Body of pancreas (tissue), 4 donors: ENCODE measurements at regions not wholly inside any gene's neighbourhood (a gene's known extent, or its start where the extent isn't known, plus 50 kb on each side); places are given as distances from the start of the nearest gene placed in this dataset.

Experiments
- POLR2A ChIP-seq, 3 donors: fragments of 450-650 bp; IDR thresholded peaks; one replicate each; pipeline ENCODE4 v1.6.1; 2016; ENCODE audit warnings: antibody characterized with exemption in 3 of 3, mild to moderate bottlenecking in 2 of 3
- TF ChIP-seq, protein P1 (sequence below), 7 experiments: fragments of 450-650 bp in 4 of 7; fragments of 200-600 bp in 3 of 7; sonication (generic) in 3 of 7; IDR thresholded peaks; one replicate each; pipeline ENCODE4 v1.5.1; 2016 to 2019; ENCODE audit warnings: antibody characterized with exemption in 7 of 7

DNA sequence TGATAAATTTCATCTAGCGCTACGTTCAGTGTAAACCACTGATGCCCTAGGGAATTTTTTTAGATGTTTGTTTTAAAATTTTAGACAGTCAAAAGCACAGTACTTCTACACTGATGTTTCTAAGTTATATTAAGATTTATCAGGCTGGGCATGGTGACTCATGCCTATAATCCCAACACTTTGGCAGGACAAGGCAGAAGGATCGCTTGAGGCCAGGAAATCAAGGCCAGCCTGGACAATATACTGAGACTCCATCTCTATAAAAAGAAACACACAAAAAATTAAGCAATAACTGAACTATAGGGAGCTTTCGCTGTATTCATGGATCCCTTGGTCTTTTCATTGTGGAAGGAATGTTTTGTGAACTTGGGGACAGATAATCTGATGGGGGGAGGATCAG lies 50.6 kb upstream of the MAPRE2 start:
- no peak for TF ChIP-seq POLR2A (IDR thresholded peaks at IDR 0.05)
- TF ChIP-seq, protein P1, sequence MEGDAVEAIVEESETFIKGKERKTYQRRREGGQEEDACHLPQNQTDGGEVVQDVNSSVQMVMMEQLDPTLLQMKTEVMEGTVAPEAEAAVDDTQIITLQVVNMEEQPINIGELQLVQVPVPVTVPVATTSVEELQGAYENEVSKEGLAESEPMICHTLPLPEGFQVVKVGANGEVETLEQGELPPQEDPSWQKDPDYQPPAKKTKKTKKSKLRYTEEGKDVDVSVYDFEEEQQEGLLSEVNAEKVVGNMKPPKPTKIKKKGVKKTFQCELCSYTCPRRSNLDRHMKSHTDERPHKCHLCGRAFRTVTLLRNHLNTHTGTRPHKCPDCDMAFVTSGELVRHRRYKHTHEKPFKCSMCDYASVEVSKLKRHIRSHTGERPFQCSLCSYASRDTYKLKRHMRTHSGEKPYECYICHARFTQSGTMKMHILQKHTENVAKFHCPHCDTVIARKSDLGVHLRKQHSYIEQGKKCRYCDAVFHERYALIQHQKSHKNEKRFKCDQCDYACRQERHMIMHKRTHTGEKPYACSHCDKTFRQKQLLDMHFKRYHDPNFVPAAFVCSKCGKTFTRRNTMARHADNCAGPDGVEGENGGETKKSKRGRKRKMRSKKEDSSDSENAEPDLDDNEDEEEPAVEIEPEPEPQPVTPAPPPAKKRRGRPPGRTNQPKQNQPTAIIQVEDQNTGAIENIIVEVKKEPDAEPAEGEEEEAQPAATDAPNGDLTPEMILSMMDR (IDR thresholded peaks at IDR 0.05), result no peak
